GM23338 (cell line): ENCODE measurements at regions not wholly inside any gene's neighbourhood (a gene's known extent, or its start where the extent isn't known, plus 50 kb on each side); places are given as distances from the start of the nearest gene placed in this dataset.

Experiments
- ATAC-seq: fragments of 200-7000 bp; cut with Tn5 transposase; 3 replicates; pipeline ENCODE4 v1.9.1; 2020
- DNase-seq: peaks from one replicate; pipeline ENCODE4 v3.0.0-alpha.2; 2015; ENCODE audit warnings: low spot score
- H2AFZ ChIP-seq: fragments of 200-600 bp; sonication (generic); 2 replicates; pipeline ENCODE4 v1.8.0; 2016; ENCODE audit warnings: antibody characterized with exemption, mild to moderate bottlenecking, moderate library complexity
- H3F3A ChIP-seq: fragments of 200-600 bp; sonication (generic); replicated peaks from 2 replicates; pipeline ENCODE4 v1.8.0; 2017; ENCODE audit warnings: antibody characterized with exemption, mixed run types, low read depth
- H3K27ac ChIP-seq: fragments of 200-600 bp; sonication (generic); 2 replicates; pipeline ENCODE4 v1.6.1; 2016; ENCODE audit warnings: low read depth
- H3K27me3 ChIP-seq: fragments of 200-600 bp; sonication (generic); 2 replicates; pipeline ENCODE4 v1.8.0; 2016; ENCODE audit warnings: mild to moderate bottlenecking, mixed run types, moderate library complexity; ENCODE audit not compliant: insufficient read depth
- H3K36me3 ChIP-seq: fragments of 200-600 bp; sonication (generic); 2 replicates; pipeline ENCODE4 v1.8.0; 2016; ENCODE audit warnings: mild to moderate bottlenecking; ENCODE audit not compliant: insufficient read depth
- H3K4me1 ChIP-seq: fragments of 200-600 bp; sonication (generic); 2 replicates; pipeline ENCODE4 v1.8.0; 2016; ENCODE audit warnings: mild to moderate bottlenecking, moderate library complexity; ENCODE audit not compliant: insufficient read depth
- H3K4me2 ChIP-seq: fragments of 200-600 bp; sonication (generic); 2 replicates; pipeline ENCODE4 v1.7.1; 2017; ENCODE audit warnings: mixed run types
- H3K4me3 ChIP-seq: fragments of 200-600 bp; sonication (generic); 2 replicates; pipeline ENCODE4 v1.6.1; 2016; ENCODE audit warnings: mixed run types
- H3K79me2 ChIP-seq: fragments of 200-600 bp; sonication (generic); replicated peaks from 2 replicates; pipeline ENCODE4 v1.8.0; 2017; ENCODE audit warnings: mild to moderate bottlenecking; ENCODE audit not compliant: insufficient read depth
- H3K9me2 ChIP-seq: fragments of 200-600 bp; sonication (generic); 2 replicates; pipeline ENCODE4 v1.8.0; 2017; ENCODE audit not compliant: insufficient read depth
- H4K20me1 ChIP-seq: fragments of 200-600 bp; sonication (generic); replicated peaks from 2 replicates; pipeline ENCODE4 v1.8.0; 2017; ENCODE audit warnings: mild to moderate bottlenecking; ENCODE audit not compliant: insufficient read depth
- H3K27ac Mint-ChIP-seq: 2 replicates; pipeline ENCODE4 v1.8.0; 2020; ENCODE audit warnings: inconsistent platforms, mild to moderate bottlenecking, moderate library complexity, mixed read lengths
- H3K27me3 Mint-ChIP-seq: 3 replicates; pipeline ENCODE4 v1.8.0; 2022; ENCODE audit warnings: low read depth, mild to moderate bottlenecking, moderate library complexity, mixed read lengths, inconsistent platforms; ENCODE audit not compliant: insufficient read depth, poor library complexity
- H3K36me3 Mint-ChIP-seq: 3 replicates; pipeline ENCODE4 v1.8.0; 2021; ENCODE audit warnings: low read depth, mild to moderate bottlenecking, inconsistent platforms, moderate library complexity, mixed read lengths
- H3K4me1 Mint-ChIP-seq: 3 replicates; pipeline ENCODE4 v1.8.0; 2020; ENCODE audit warnings: mild to moderate bottlenecking, inconsistent platforms, mixed read lengths
- H3K4me3 Mint-ChIP-seq: 3 replicates; pipeline ENCODE4 v1.8.0; 2021; ENCODE audit warnings: moderate library complexity, mild to moderate bottlenecking, inconsistent platforms, mixed read lengths
- H3K9me3 Mint-ChIP-seq: 3 replicates; pipeline ENCODE4 v1.8.0; 2020; ENCODE audit warnings: moderate library complexity, mild to moderate bottlenecking, inconsistent platforms, mixed read lengths
- CREB1 ChIP-seq: fragments of 250-450 bp; sonication (Bioruptor Pico); IDR thresholded peaks from 2 replicates; pipeline ENCODE4 v1.5.0; 2020; ENCODE audit warnings: low read depth, mild to moderate bottlenecking, moderate library complexity
- EZH2 ChIP-seq: fragments of 200-600 bp; sonication (generic); IDR thresholded peaks from one replicate; pipeline ENCODE4 v1.8.0; 2017; ENCODE audit warnings: antibody characterized with exemption, mild to moderate bottlenecking, low read depth; ENCODE audit not compliant: unreplicated experiment
- EZH2phosphoT487 ChIP-seq: fragments of 200-600 bp; sonication (generic); IDR thresholded peaks from one replicate; pipeline ENCODE4 v1.8.1; 2018; ENCODE audit warnings: antibody characterized with exemption; ENCODE audit not compliant: unreplicated experiment
- JUNB ChIP-seq: IDR thresholded peaks from one replicate; pipeline ENCODE4 v1.6.1; 2016; ENCODE audit warnings: antibody characterized with exemption; ENCODE audit not compliant: unreplicated experiment
- NANOG ChIP-seq: IDR thresholded peaks from 2 replicates; pipeline ENCODE4 v1.6.1; 2016; ENCODE audit warnings: antibody characterized with exemption, borderline replicate concordance
- POLR2AphosphoS5 ChIP-seq: IDR thresholded peaks from 2 replicates; pipeline ENCODE4 v1.6.1; 2016; ENCODE audit warnings: antibody characterized with exemption, low read depth
- STAT1 ChIP-seq: IDR thresholded peaks from one replicate; pipeline ENCODE4 v1.6.1; 2016; ENCODE audit warnings: antibody characterized with exemption; ENCODE audit not compliant: unreplicated experiment
- ZNF114 ChIP-seq: fragments of 250-450 bp; sonication (Bioruptor Pico); IDR thresholded peaks from 2 replicates; pipeline ENCODE4 v1.5.0; 2020; ENCODE audit warnings: mild to moderate bottlenecking, moderate library complexity
- ZNF331 ChIP-seq: fragments of 250-450 bp; sonication (Bioruptor Pico); IDR thresholded peaks from 2 replicates; pipeline ENCODE4 v1.5.0; 2020; ENCODE audit warnings: low read depth, mild to moderate bottlenecking, moderate library complexity
- TF ChIP-seq, protein P1 (sequence below): fragments of 250-450 bp; sonication (Bioruptor Pico); IDR thresholded peaks from 2 replicates; pipeline ENCODE4 v1.5.0; 2020; ENCODE audit warnings: mild to moderate bottlenecking, moderate library complexity
- TF ChIP-seq, protein P2 (sequence below): IDR thresholded peaks from 2 replicates; pipeline ENCODE4 v1.6.1; 2016; ENCODE audit warnings: antibody characterized with exemption
- TF ChIP-seq, protein P3 (sequence below): IDR thresholded peaks from one replicate; pipeline ENCODE4 v1.6.1; 2018; ENCODE audit warnings: antibody characterized with exemption; ENCODE audit not compliant: unreplicated experiment
- TF ChIP-seq, protein P4 (sequence below), 2 experiments: fragments of 200-600 bp in 1 of 2; sonication (generic) in 1 of 2; conservative IDR thresholded peaks; 2 replicates each; pipeline versions ENCODE4 v1.5.1 to v1.6.1; 2016 to 2017; ENCODE audit warnings: antibody characterized with exemption in 2 of 2, low read depth in 2 of 2, mild to moderate bottlenecking in 2 of 2, moderate library complexity in 1 of 2

DNA sequence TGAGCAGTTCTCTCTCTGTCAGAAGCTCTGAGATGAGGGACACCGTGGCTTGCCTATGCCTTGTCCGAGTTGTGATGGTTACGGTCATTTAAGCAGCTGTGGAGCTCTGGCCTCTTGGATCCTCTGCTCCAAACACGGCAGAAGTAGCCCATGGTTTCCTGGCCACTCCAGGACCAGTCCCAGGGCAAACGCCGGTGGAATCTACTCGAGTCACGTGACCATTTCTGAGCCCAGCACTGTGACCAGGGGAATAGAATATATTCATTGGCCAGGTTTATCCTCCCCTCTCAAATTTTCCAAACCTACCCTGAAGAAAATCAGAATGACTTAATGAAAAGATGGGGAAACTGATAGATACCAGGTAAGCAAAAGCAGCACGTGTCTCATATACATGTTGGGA lies 152.8 kb downstream of the TTLL2 start:
- no peaks in the 10 kb centered on the region for H3K79me2 ChIP-seq
- H3K4me3 Mint-ChIP-seq = no peak overlapping the region
- no peaks in the 10 kb centered on the region for H3F3A ChIP-seq
- DNase-seq = no peak
- H3K4me1 ChIP-seq = peaks cover 34% of the 10 kb centered on the region
- no peak overlapping the region for H2AFZ ChIP-seq
- no peaks in the 10 kb centered on the region for H3K9me3 Mint-ChIP-seq
- H3K4me2 ChIP-seq = no peak overlapping the region
- H4K20me1 ChIP-seq = no peaks in the 10 kb centered on the region
- no peaks in the 10 kb centered on the region for H3K36me3 Mint-ChIP-seq
- no peaks in the 10 kb centered on the region for H3K27me3 ChIP-seq
- H3K27ac Mint-ChIP-seq = no peak overlapping the region
- peaks cover 13% of the 10 kb centered on the region for H3K27me3 Mint-ChIP-seq
- no peak overlapping the region for H3K4me3 ChIP-seq
- H3K4me1 Mint-ChIP-seq = peaks cover 57% of the 10 kb centered on the region
- H3K27ac ChIP-seq = no peak overlapping the region
- TF ChIP-seq STAT1 (no peak), NANOG (no peak), ZNF114 (CRISPR knock-in tag) (no peak), EZH2phosphoT487 (no peak), JUNB (no peak), ZNF331 (no peak), CREB1 (CRISPR knock-in tag) (no peak), EZH2 (no peak), POLR2AphosphoS5 (no peak)
- TF ChIP-seq, protein P1, sequence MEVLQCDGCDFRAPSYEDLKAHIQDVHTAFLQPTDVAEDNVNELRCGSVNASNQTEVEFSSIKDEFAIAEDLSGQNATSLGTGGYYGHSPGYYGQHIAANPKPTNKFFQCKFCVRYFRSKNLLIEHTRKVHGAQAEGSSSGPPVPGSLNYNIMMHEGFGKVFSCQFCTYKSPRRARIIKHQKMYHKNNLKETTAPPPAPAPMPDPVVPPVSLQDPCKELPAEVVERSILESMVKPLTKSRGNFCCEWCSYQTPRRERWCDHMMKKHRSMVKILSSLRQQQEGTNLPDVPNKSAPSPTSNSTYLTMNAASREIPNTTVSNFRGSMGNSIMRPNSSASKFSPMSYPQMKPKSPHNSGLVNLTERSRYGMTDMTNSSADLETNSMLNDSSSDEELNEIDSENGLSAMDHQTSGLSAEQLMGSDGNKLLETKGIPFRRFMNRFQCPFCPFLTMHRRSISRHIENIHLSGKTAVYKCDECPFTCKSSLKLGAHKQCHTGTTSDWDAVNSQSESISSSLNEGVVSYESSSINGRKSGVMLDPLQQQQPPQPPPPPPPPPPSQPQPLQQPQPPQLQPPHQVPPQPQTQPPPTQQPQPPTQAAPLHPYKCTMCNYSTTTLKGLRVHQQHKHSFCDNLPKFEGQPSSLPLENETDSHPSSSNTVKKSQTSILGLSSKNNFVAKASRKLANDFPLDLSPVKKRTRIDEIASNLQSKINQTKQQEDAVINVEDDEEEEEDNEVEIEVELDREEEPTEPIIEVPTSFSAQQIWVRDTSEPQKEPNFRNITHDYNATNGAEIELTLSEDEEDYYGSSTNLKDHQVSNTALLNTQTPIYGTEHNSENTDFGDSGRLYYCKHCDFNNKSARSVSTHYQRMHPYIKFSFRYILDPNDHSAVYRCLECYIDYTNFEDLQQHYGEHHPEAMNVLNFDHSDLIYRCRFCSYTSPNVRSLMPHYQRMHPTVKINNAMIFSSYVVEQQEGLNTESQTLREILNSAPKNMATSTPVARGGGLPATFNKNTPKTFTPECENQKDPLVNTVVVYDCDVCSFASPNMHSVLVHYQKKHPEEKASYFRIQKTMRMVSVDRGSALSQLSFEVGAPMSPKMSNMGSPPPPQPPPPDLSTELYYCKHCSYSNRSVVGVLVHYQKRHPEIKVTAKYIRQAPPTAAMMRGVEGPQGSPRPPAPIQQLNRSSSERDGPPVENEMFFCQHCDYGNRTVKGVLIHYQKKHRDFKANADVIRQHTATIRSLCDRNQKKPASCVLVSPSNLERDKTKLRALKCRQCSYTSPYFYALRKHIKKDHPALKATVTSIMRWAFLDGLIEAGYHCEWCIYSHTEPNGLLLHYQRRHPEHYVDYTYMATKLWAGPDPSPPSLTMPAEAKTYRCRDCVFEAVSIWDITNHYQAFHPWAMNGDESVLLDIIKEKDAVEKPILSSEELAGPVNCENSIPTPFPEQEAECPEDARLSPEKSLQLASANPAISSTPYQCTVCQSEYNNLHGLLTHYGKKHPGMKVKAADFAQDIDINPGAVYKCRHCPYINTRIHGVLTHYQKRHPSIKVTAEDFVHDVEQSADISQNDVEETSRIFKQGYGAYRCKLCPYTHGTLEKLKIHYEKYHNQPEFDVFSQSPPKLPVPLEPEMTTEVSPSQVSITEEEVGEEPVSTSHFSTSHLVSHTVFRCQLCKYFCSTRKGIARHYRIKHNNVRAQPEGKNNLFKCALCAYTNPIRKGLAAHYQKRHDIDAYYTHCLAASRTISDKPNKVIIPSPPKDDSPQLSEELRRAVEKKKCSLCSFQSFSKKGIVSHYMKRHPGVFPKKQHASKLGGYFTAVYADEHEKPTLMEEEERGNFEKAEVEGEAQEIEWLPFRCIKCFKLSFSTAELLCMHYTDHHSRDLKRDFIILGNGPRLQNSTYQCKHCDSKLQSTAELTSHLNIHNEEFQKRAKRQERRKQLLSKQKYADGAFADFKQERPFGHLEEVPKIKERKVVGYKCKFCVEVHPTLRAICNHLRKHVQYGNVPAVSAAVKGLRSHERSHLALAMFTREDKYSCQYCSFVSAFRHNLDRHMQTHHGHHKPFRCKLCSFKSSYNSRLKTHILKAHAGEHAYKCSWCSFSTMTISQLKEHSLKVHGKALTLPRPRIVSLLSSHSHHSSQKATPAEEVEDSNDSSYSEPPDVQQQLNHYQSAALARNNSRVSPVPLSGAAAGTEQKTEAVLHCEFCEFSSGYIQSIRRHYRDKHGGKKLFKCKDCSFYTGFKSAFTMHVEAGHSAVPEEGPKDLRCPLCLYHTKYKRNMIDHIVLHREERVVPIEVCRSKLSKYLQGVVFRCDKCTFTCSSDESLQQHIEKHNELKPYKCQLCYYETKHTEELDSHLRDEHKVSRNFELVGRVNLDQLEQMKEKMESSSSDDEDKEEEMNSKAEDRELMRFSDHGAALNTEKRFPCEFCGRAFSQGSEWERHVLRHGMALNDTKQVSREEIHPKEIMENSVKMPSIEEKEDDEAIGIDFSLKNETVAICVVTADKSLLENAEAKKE = no peak
- TF ChIP-seq, protein P2, sequence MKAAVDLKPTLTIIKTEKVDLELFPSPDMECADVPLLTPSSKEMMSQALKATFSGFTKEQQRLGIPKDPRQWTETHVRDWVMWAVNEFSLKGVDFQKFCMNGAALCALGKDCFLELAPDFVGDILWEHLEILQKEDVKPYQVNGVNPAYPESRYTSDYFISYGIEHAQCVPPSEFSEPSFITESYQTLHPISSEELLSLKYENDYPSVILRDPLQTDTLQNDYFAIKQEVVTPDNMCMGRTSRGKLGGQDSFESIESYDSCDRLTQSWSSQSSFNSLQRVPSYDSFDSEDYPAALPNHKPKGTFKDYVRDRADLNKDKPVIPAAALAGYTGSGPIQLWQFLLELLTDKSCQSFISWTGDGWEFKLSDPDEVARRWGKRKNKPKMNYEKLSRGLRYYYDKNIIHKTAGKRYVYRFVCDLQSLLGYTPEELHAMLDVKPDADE = no peak
- TF ChIP-seq, protein P3, sequence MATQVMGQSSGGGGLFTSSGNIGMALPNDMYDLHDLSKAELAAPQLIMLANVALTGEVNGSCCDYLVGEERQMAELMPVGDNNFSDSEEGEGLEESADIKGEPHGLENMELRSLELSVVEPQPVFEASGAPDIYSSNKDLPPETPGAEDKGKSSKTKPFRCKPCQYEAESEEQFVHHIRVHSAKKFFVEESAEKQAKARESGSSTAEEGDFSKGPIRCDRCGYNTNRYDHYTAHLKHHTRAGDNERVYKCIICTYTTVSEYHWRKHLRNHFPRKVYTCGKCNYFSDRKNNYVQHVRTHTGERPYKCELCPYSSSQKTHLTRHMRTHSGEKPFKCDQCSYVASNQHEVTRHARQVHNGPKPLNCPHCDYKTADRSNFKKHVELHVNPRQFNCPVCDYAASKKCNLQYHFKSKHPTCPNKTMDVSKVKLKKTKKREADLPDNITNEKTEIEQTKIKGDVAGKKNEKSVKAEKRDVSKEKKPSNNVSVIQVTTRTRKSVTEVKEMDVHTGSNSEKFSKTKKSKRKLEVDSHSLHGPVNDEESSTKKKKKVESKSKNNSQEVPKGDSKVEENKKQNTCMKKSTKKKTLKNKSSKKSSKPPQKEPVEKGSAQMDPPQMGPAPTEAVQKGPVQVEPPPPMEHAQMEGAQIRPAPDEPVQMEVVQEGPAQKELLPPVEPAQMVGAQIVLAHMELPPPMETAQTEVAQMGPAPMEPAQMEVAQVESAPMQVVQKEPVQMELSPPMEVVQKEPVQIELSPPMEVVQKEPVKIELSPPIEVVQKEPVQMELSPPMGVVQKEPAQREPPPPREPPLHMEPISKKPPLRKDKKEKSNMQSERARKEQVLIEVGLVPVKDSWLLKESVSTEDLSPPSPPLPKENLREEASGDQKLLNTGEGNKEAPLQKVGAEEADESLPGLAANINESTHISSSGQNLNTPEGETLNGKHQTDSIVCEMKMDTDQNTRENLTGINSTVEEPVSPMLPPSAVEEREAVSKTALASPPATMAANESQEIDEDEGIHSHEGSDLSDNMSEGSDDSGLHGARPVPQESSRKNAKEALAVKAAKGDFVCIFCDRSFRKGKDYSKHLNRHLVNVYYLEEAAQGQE = no peak
- TF ChIP-seq, protein P4, sequence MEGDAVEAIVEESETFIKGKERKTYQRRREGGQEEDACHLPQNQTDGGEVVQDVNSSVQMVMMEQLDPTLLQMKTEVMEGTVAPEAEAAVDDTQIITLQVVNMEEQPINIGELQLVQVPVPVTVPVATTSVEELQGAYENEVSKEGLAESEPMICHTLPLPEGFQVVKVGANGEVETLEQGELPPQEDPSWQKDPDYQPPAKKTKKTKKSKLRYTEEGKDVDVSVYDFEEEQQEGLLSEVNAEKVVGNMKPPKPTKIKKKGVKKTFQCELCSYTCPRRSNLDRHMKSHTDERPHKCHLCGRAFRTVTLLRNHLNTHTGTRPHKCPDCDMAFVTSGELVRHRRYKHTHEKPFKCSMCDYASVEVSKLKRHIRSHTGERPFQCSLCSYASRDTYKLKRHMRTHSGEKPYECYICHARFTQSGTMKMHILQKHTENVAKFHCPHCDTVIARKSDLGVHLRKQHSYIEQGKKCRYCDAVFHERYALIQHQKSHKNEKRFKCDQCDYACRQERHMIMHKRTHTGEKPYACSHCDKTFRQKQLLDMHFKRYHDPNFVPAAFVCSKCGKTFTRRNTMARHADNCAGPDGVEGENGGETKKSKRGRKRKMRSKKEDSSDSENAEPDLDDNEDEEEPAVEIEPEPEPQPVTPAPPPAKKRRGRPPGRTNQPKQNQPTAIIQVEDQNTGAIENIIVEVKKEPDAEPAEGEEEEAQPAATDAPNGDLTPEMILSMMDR (conservative IDR thresholded peaks at IDR 0.05; ENCODE audit: low read depth in 2 of 2) = no peak
- H3K9me2 ChIP-seq = peaks cover 26% of the 10 kb centered on the region
- no peaks in the 10 kb centered on the region for H3K36me3 ChIP-seq
- no peak for ATAC-seq
